Muscle layer of duodenum (tissue), 2 donors: ENCODE measurements at regions not wholly inside any gene's neighbourhood (a gene's known extent, or its start where the extent isn't known, plus 50 kb on each side); places are given as distances from the start of the nearest gene placed in this dataset.

Experiments
- H3K27ac ChIP-seq: one replicate; pipeline ENCODE4 v1.7.0; 2013; ENCODE audit warnings: mild to moderate bottlenecking, low read length
- H3K27me3 ChIP-seq: one replicate; pipeline ENCODE4 v1.7.0; 2013; ENCODE audit warnings: low read depth, mild to moderate bottlenecking, control low read depth, low read length
- H3K36me3 ChIP-seq, 2 donors: one replicate each; pipeline ENCODE4 v1.7.0; 2013; ENCODE audit warnings: low read length in 2 of 2, control low read depth in 1 of 2, mild to moderate bottlenecking in 1 of 2; ENCODE audit not compliant: insufficient read depth in 2 of 2, control insufficient read depth in 1 of 2
- H3K4me1 ChIP-seq, 2 donors: one replicate each; pipeline ENCODE4 v1.7.0; 2013; ENCODE audit warnings: low read length in 2 of 2, mild to moderate bottlenecking in 2 of 2, control low read depth in 1 of 2, moderate library complexity in 1 of 2; ENCODE audit not compliant: insufficient read depth in 2 of 2, control insufficient read depth in 1 of 2
- H3K4me3 ChIP-seq, 2 donors: one replicate each; pipeline ENCODE4 v1.7.0; 2013; ENCODE audit warnings: low read length in 2 of 2, low read depth in 1 of 2, mild to moderate bottlenecking in 1 of 2
- H3K9me3 ChIP-seq, 2 donors: one replicate each; pipeline ENCODE4 v1.7.0; 2013; ENCODE audit warnings: low read length in 2 of 2, control low read depth in 1 of 2, mild to moderate bottlenecking in 1 of 2; ENCODE audit not compliant: control insufficient read depth in 1 of 2
- donor health status: healthy.

DNA sequence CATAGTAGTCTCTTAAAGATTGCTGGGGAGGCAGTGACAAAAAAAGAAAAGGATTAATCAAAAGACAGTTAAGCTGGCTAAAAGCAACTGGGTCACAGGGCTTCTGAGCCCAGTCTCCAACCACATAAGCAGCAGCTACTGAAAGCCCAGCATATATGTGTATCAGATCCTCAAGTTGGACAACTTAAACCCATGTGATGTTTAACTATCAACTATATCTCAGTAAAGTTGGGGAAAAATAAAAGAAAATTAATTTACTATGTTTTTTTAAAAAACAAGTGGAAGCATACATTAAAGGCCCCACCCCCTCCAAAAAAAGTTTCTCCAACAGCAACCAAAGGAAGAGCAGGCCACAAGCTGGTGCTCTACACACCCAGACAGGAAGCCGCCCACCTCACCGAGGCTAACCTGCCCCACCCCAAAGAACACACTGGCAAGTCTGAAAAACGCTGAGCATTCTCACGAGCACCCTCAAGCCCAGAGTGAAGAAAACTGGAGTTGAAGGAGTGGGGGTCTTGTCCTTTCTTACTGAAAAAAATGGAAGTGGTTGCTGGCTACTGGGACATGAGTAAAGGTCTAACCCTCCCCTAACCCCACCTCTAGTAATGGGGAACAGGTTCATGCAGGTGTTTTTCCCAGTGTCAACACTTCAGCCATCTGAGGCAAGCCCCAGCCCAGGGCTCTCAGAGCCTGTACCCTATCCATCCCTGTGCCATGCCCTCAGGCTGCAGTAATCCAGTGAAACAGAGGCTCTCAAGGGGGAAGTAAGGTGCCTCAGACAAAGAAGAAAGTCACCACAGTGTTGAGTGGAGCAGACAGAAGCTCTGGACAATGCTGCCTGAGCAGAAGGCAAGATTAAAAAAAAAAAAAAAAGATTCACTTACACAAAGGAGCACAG, 106.3 kb downstream of the GYPC start:
- no peak overlapping the region for H3K27ac ChIP-seq

DNA sequence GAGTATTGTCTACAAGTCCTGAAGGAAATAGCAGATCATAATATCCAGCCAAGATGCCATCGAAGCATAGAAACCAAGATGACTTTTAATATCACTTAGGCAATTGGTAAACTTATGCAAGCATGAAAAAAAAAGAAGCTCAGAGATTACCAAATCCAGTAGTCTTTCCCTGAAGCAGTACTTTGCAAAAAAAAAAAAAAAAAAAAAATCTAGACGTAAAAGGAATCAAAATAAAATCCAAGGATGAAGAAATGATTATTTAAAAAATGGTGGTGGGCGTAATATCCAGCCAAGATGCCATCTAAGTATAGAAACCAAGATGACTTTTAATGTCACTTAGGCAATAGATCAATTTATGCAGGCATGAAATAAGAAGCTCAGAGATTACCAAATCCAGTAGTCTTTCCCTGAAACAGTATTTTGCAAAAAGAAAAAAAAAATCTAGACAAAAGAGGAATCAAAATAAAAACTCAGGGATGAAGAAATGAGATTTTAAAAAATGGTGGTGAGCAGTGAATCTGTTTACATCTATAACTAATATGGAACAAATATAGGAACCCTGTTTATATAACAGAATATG, 108.8 kb downstream of the GYPC start:
- no peak overlapping the region for H3K27ac ChIP-seq
- H3K9me3 ChIP-seq, result no peaks in the 10 kb centered on the region
- no peaks in the 10 kb centered on the region for H3K4me1 ChIP-seq
- no peaks in the 10 kb centered on the region for H3K36me3 ChIP-seq
- H3K4me3 ChIP-seq, result no peak overlapping the region
- no peaks in the 10 kb centered on the region for H3K27me3 ChIP-seq

More for the DNA sequence above, 106.3 kb downstream of the GYPC start:
- Histone ChIP-seq H3K27me3 (no peaks in the 10 kb centered on the region), H3K4me1 (no peaks in the 10 kb centered on the region), H3K9me3 (no peaks in the 10 kb centered on the region), H3K36me3 (no peaks in the 10 kb centered on the region), H3K4me3 (no peak overlapping the region)

DNA sequence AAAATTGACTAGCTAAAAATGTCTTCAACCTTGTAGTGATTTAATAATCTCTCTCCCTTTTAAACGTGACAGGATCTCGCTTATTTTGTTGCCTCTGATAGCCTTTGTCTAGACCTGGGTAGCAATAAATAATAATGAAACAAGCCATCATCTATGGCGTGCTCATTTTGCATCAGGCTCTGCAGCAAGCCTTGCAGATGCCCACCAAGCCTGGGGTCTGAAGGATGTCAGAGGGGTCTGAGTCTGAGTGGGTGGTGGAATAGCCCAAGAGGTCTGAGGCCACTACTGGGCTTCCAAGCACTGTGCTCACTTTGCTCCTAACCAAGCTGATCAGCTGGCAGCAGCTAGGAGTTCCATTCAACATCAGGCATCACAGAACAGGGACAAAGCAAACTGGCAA, 109.4 kb downstream of the GYPC start:
- H3K27me3 ChIP-seq, result no peaks in the 10 kb centered on the region
- no peaks in the 10 kb centered on the region for H3K36me3 ChIP-seq
- no peaks in the 10 kb centered on the region for H3K4me1 ChIP-seq
- no peak overlapping the region for H3K27ac ChIP-seq
- H3K4me3 ChIP-seq, result no peak overlapping the region
- no peaks in the 10 kb centered on the region for H3K9me3 ChIP-seq

- no peaks in the 10 kb centered on the region for H3K36me3 ChIP-seq
Observed at GRCh38 chr2:126766295-126766968, 110.5 kb downstream of the GYPC start.

GRCh38 chr2:126766969-126767296, 111.0 kb downstream of the GYPC start:
- H3K36me3 ChIP-seq, result no peaks in the 10 kb centered on the region
- no peak overlapping the region for H3K4me3 ChIP-seq
- no peaks in the 10 kb centered on the region for H3K27me3 ChIP-seq
- H3K4me1 ChIP-seq, result no peaks in the 10 kb centered on the region
- H3K27ac ChIP-seq, result no peak overlapping the region
- no peaks in the 10 kb centered on the region for H3K9me3 ChIP-seq

More at GRCh38 chr2:126766295-126766968, 110.5 kb downstream of the GYPC start:
- Histone ChIP-seq H3K4me1 (no peaks in the 10 kb centered on the region), H3K27ac (no peak overlapping the region), H3K27me3 (no peaks in the 10 kb centered on the region), H3K4me3 (no peak overlapping the region), H3K9me3 (no peaks in the 10 kb centered on the region)

GRCh38 chr2:126769118-126769517, 113.2 kb downstream of the GYPC start:
- H3K4me3 ChIP-seq, result no peak overlapping the region
- no peaks in the 10 kb centered on the region for H3K36me3 ChIP-seq
- H3K27ac ChIP-seq, result no peak overlapping the region
- H3K4me1 ChIP-seq, result no peaks in the 10 kb centered on the region
- H3K27me3 ChIP-seq, result no peaks in the 10 kb centered on the region
- no peaks in the 10 kb centered on the region for H3K9me3 ChIP-seq

GRCh38 chr2:126770466-126770865, 114.5 kb downstream of the GYPC start:
- Histone ChIP-seq H3K27ac (no peak overlapping the region), H3K9me3 (no peaks in the 10 kb centered on the region), H3K4me1 (no peaks in the 10 kb centered on the region), H3K36me3 (no peaks in the 10 kb centered on the region), H3K4me3 (no peak overlapping the region), H3K27me3 (no peaks in the 10 kb centered on the region)

DNA sequence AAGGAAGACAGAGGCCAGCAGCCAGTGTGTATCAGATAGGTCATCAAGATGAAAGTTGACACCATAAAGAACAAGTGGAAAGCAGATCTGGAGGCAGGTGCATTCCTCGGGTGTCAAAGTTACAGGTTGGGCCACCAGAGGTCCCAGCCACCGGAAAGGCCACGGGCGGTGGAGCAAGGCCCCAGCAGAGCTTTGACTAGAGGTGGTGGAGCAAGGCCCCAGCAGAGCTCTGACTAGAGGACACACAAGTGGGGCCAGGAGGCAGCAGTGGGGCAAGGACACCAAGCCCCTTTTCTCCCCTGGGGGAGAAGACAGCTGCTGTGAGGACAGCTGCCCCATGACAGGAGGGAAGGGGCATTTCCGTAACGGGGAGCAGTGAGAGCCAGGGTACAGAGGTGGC, 115.1 kb downstream of the GYPC start:
- no peaks in the 10 kb centered on the region for H3K27me3 ChIP-seq
- no peaks in the 10 kb centered on the region for H3K9me3 ChIP-seq
- H3K36me3 ChIP-seq, result no peaks in the 10 kb centered on the region
- no peaks in the 10 kb centered on the region for H3K4me1 ChIP-seq
- H3K4me3 ChIP-seq, result no peak overlapping the region
- no peak overlapping the region for H3K27ac ChIP-seq

DNA sequence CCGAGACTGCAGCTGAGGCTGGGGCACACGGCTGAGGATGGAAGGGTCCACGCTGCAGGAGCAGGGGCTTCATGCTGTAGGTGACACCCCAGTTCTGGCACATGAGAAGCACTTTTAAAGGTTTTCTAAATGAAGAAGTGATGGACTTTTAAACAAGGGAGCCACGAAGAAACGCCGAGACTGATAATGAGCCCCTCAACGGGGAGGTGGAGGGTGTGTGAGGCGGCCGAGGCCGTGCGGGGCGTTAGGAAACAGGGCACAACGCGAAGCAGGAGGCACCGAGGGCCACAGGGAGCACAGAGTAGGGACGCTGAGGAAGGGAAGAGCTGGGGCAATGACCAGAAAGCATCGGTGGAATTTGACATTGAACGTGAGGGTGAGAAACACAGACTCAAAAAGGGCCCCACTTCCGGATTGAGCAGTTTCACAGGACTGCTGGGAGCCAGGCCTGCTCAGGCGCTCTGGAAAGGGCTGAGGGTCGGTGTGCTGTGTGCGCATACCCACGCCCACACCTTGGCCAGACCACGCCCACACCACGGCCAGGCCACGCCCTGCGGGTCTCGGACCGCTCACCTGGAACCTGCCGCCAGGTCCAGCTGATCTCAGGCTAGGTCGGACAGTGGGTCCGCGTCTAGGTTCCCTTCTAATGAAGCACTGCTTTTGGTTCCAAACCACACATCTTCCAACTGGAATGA, 115.7 kb downstream of the GYPC start:
- no peaks in the 10 kb centered on the region for H3K36me3 ChIP-seq

DNA sequence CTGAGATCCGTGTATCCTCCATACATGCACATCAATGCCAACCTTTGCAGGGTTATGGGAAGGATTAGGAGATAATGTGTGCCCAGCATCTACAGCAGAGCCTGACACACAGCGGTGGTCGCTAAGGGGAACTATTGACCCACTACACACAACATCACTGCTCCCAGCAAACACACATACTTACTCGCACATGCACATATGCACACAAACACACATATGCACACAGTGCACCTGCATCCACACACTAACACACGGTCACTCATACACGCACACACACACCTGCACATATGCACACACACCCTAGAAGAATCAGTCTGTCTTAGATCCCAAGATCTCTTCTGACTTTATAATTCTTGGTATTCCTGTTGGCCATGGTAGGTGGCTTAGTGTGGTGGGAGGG, 118.3 kb downstream of the GYPC start:
- H3K4me1 ChIP-seq, result no peaks in the 10 kb centered on the region
- H3K27me3 ChIP-seq, result no peaks in the 10 kb centered on the region
- no peak overlapping the region for H3K4me3 ChIP-seq
- no peaks in the 10 kb centered on the region for H3K36me3 ChIP-seq
- no peaks in the 10 kb centered on the region for H3K9me3 ChIP-seq
- H3K27ac ChIP-seq, result no peak overlapping the region

More for the DNA sequence above, 115.7 kb downstream of the GYPC start:
- no peak overlapping the region for H3K4me3 ChIP-seq
- no peak overlapping the region for H3K27ac ChIP-seq
- no peaks in the 10 kb centered on the region for H3K27me3 ChIP-seq
- no peaks in the 10 kb centered on the region for H3K9me3 ChIP-seq
- H3K4me1 ChIP-seq, result no peaks in the 10 kb centered on the region

- Histone ChIP-seq H3K4me3 (no peak overlapping the region), H3K36me3 (no peaks in the 10 kb centered on the region), H3K27ac (no peak overlapping the region), H3K9me3 (no peaks in the 10 kb centered on the region), H3K4me1 (no peaks in the 10 kb centered on the region), H3K27me3 (no peaks in the 10 kb centered on the region)
Observed at GRCh38 chr2:126774761-126775160, 118.8 kb downstream of the GYPC start.
